AG08395 (cell line): ENCODE measurements at regions not wholly inside any gene's neighbourhood (a gene's known extent, or its start where the extent isn't known, plus 50 kb on each side); places are given as distances from the start of the nearest gene placed in this dataset.
A peak's percentile ranks its signal among the peaks of the same experiment; 100 is the strongest.
"Not testable (repeated sequence)": the region's sequence is repeated elsewhere in the genome, so short reads cannot be mapped to it uniquely, and the experiment has no call there.

Experiments used
- DNase-seq: peaks from one replicate; pipeline ENCODE4 v3.0.0; 2012; ENCODE audit warnings: mixed read lengths, low spot score

DNA sequence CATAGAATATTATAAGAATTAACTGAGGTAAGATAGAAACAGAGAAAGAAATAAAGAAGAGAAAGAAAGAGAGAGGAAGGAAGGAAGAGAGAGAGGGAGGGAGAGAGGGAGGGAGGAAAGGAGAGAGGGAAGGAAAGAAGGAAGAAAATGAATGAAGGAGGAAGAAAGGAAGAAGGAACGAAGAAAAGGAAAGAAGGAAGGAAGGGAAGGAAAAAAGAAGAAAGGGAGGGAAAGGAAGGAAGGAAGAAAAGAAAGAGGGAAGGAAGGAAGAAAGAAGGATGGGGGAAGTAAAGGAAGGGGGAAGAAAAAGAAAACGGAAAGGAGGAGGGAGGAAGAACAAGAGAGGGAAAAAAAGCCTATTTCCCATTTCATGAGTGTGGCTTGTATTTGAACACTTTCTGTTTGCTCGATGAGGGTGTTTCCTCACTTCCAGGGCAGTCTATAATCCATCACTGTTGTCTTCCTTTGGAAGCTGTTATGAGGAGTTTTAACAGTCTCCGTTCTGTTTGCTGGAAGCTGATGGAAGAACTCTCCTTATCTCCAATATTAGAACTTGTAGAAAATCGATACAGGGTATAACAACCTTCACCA is 402.4 kb downstream of the TMEM114 start:
- DNase-seq = no peak

DNA sequence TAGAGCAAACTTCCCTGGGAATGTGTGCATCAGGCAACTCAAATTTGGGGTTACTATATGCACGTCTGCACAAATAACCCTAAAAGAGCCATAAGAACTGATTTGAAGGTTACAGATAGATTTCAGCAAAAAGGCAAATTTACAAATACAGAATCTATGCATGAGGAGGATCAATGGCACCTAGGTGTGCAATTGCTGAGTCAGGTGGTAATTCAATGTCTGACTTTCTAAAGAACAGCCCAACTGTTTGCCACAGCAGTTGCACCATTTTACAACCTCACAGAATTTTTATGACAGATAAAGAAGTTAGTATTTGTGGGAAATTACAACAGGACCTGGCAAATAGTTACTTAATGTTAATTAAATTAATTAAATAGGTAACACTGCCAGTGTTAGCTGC is 405.5 kb downstream of the TMEM114 start:
- DNase-seq = no peak

DNA sequence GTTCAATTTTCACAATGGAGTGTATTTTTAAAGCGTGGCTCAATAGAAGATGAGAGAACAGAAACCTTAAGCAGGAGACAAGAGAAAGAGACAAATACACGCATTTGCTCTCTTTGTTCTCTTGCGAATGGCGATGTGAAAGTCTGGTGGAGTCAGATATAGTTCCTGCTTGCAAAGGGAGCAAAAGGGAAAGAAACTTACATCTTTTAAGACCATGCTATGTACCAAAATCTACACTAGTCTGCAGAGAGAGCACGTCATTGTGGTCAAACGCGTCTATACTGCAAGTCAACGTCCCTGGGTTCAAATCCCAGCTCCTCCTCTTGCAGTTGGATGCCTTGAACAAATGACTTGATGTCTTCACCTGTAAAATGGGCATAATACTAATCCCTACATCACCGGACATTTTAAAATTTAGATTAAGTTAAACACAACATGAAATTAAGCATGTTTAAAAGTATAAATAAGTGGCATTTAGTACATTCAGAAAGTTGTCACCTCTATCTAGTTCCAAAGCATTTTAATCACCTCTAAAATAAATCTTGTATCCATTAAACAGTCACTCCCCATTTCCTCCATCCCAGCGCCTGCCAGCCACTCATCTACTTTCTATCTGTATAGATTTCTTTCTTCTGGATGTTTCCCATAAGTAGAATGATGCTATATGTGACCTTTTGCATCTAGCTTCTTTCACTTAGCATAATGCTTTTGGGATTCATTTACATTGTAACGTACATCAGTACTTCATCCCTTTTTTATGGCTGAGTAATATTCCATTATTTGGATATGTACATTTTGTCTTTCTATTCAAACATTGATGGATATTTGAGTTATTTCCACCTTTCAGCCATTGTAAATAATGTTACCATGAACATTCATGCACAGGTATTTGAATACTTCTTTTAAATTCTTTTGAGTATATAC is 406.9 kb downstream of the TMEM114 start:
- no peak for DNase-seq

DNA sequence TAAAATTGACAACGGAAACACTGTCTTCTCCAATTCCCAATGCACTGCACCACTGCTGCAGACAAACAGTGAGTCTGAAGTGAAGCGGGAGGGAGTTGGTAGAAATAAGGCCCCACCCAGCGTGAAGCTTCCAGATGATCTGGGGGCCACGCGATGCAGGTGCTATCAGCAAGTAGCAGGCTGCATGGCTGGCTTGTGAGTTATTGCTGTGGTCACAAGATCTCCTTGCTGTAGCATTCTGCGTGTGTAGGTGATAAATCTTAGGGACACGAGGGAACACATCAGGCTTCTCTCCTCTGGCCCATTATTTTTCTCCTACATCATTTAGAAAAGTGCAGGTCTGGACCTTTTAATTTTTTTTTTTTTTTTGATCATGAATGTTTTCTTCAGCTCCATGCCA is 407.6 kb downstream of the TMEM114 start:
- no peak for DNase-seq

DNA sequence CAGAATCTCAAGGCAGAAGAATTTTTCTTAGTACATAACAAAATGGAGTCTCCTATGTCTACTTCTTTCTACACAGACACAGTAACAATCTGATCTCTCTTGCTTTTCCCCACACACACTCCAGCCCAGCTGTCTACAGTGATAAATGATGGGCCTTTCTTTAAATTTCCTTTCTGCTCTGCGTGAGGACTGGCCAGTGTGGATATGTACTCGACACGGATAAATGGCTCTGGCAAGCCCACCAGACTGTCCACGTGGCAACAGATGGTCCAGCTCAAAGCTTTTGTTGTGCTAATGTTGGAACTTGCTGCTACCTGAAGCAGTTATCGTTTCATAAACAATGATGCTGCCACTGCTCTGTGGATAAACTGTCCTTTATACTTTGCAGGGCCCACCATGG is 410.7 kb downstream of the TMEM114 start:
- DNase-seq = no peak

DNA sequence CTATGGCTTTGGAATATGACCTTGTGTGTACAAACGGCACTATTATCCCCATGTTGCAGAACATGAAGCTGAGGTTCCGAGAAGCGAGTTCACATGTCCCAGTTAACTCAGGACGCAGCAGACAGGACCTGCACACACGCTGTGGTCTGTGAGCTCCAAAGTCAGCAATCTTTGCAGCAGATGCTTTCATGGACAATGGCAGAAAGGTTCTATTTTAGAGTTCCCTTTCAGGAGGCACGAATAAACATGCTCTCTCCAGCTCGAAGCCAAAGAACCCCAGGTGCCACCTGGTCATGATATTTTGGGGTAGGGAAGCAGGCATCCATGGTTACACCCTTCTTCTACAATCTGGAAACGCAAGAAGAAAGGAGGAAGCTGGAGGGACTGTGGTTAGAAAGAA is 412.0 kb downstream of the TMEM114 start:
- DNase-seq = no peak

DNA sequence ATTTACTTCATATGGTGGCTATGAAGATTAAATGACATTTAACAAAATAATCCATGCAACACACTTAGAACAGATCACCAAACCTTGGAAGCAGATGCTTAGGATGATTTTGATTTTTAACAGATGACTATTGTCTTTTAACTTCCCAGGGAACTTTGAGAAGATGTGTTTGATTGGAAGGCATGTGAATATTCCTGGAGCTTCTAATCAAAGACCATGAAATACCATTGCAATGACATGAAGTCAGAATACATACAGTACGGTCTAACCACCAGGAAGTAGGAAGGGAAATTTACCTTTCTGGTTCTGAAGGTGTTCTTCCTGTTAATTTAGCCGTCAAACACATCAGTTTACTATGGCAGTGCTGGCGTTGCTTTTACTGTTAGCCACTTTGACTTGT is 414.9 kb downstream of the TMEM114 start:
- DNase-seq = no peak

DNA sequence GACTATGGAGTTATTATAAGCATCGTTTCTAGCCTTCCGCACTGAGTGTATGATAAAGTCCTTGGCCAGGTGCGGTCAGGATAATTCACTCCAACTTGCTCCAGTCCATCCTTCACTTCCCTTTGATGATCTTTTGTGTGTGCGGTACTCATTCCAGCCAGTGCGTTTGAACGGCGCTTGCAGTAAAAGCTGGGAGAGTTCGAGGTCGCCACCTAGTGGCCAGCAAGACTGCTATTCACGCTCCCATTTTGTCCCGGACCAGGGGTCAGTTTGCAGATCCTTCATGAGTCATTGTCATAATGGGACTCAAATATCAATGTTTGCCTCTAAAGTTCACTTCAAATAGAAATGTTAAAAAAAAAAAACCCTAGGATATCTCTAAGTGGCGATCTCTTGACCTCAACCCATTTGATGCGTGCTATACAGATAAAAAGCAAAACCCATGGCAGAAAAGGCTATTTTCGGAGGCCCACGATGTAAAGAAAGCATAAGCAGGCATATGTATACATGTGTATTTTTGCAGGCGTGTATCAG is 417.1 kb downstream of the TMEM114 start:
- DNase-seq = peak; percentile 33

DNA sequence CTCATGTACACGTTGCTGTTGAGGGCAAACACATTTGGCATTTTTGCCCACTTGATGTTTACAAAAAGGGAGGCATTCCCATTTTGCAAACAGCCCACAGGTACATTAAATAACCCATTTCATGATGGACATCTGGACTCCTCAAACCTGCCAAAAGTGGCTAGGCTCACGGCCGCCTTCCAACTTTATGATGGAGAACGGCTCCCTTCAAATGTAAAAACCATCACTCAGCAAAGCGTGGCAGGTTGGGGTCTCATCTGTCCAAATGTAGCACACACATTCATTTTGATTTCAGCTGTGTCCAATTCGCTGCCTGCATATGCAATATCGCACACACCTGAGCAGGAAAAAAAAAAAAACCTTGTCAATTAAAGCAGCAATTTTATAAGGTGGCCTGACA is 417.8 kb downstream of the TMEM114 start:
- no peak for DNase-seq

DNA sequence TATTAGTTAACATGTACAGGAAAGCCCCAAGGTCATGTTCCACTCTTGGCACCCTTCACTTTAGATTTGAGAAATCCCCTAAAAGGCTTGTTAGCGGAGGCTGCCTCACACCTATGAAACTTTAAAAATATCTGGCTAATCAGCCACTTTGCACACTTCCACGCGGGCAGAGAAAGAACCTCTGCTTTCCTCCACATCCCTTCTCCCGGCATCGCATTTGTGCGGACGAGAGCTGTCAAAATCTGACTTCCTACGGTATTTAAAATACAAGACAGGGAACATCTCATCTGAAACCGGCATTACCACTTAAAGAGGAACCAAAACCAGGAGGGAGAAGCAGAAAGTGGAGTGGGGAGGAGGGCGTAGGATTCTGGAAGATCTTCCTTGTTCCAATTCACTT is 422.3 kb downstream of the TMEM114 start:
- no peak for DNase-seq

DNA sequence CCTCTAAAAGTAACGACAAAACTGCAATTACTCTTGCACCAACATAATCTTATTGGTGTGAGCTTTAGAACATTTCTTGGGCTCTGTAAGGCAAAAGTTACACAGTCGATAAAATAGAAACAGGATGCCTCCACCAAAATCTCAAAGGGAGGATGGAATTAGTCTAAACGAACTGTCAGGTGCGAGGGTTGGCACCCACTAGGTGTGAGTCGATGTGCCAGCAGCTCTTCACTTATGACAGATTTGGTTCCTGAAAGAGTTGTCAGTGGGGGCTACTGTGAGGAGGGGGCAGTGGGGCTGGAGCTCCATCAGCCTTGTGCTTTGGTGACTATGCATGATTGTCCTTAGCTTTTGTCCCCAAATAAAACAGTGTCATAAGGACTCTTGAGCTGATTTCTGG is 422.9 kb downstream of the TMEM114 start:
- DNase-seq = no peak

DNA sequence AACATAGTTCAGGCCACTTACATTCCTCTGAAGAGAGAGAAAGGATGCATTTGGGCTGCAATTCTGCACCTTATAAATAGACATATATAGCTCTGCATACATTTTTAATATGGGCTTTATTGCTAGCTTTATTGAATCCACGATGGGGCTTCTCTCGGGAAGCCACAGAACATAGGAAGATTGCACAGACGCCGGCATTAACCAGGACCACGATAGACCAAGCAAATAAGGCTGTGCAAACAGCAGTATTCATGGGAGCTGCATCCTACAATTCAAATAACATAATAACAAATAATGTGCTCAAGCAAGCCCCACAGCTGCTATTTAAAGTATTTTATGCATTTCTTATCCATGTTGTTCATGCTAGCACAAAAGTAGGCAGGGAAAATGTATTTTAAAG is 432.3 kb downstream of the TMEM114 start:
- DNase-seq = no peak

DNA sequence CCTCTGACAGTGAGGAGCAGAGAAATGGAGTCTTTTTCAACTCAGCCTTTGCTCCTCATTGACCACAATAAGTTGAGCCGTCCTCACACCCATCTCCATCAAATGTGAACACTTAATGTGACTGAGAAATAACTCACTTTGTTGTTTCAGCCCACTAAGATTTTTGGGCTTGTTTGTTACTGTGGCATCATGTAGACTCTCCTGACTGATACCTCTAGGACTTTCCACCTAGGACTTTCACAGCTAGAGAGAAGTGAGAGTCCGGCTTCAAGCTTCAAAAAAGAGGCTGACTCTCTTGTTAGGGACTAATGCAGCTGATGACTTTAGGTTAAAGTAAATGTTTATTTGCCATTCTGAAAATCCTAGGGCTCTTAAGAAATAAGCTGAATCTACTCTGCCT is 435.0 kb downstream of the TMEM114 start:
- no peak for DNase-seq

DNA sequence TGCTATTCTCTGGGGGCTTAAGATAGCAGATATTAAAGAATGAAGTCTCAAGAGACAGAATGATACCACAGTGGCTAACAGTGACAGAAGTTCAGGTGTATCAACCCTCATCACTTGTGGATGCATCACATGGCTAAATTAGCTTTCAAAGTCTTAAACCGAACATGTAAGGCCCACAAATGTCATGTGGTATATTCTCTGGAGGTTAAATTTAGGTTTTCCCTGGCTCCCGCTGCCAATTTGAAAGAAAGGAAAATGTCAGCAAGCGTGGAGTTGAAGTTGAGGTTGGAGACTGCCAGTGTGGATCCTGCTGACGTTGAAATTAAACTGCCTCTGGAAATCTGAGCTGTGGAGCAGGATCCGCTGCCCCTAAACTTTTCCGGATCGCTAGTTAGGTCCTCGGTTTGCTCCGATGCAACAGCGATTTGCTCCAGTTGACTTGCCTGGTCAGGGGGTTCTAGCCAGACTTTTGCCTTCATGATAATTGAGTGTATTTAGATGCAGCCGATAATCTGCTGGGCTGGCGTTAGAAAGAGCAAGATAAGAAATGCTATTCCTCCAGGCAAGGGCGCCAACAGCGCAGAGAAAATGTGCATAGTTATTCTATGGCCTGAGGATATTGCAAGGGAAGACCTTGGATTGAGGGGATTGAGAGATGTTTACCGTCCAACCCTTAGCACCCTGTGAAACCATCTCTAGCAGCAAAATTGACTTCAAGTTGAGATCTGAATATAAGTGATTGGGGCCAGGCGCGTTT is 443.9 kb downstream of the TMEM114 start:
- DNase-seq = no peak

DNA sequence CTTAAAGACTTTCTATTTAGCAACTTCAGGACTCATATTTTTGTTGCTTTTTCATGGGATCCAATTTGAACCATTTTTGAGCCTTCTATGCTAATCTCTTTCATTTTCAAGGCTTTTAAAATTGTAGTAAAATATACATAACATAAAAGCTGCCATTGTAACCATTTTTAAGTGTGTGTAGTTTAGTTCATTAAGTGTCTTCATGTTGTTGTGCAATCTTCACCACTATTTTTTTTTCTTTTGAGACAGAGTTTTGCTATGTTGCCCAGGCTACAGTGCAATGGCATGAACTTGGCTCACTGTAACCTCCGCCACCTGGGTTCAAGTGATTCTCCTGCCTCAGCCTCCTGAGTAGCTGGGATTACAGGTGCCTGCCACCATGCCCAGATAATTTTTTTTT is 451.6 kb downstream of the TMEM114 start:
- no peak for DNase-seq

DNA sequence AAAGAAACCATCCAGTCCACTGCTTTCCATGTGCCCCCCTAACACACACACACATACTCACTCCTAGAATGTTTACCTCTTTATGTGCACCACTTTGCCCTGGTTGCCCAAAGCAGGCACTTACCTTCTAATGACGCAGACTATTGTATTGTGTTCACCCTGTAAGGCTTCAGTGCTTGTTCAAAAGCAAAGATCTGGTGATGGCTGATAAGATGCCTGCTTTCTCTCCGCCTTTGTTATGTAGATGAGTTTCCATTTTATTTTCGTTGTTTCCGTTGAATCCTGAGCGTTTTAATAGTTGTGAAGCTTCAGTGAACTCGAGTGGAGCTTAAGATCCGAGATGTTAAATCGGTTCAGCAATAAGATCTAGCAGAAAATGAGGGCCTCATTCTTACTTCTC is 452.7 kb downstream of the TMEM114 start:
- no peak for DNase-seq

DNA sequence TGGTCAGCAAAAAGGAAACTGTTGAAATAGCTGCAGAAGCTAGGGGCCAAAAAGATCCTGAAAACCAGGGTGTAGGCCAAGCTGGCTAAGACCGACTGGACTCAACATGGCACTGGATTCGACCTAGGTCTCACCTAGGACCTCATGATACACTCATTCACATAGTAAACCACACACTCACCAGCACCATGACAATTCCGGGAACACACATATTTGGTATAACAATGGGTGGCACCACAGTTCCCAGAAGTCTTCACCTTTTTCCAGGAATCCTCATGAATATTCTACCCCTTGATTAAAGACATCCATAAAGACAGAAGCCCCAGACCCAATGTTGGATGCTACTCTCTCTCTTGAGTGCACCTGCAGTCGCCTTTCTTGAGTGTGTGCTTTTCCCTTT is 460.1 kb downstream of the TMEM114 start:
- DNase-seq = no peak

DNA sequence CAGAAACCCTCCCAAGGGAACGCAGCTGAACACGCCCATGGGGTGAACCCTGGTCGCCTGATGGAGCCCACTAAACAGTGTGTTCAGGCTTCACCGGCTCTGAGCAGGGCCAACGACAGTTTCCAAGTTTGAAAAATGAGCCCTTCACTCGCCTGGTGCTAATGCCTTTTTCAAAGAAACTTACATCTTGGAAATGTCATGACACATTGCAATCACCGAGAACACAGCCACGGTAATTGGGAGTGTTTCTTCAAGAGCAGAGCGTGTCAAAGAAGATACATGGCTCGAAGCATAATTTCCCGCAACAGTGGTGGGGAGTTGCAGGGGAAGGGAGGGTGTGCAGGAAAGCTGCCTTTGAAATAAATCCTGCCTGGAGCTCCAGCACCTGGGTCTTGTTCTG is 463.2 kb downstream of the TMEM114 start:
- no peak for DNase-seq

DNA sequence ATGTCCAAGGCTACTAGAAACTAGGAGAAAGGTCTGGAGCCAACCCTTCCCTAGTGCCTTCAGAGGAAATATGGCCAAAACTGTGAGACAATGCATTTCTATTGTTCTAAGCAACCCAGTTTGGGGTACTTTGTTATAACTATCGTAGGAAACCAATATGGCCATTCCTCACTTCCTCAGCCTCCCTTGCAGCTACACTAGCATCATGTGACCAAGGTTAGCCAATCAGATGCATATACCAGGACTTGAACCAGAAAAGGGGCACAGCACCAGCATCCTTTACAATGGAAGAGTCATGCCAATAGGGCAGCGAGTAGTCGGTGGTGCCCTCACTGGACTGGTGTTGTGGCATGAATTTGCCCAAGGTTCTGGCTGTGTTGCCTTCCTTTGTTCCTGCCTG is 464.0 kb downstream of the TMEM114 start:
- no peak for DNase-seq

DNA sequence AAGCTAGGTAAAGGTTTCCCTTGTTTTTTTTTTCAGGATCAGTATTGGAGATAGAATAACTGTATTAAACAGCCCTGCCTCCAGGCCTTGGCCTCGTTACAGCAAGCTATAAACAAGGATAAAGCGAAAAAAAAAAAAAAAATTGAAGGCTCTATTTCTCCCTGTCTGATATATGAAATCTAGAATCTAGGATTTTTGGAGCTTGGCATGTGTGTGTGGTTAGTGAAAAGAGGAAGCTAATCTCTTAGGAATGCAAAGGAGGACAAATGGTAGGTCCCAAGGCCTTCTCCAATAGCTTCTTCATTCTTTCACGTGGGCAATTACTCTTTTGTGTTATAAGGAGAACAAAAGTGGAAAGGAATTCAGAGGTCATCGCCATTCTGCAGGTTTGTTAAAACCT is 470.3 kb downstream of the TMEM114 start:
- DNase-seq = no peak

DNA sequence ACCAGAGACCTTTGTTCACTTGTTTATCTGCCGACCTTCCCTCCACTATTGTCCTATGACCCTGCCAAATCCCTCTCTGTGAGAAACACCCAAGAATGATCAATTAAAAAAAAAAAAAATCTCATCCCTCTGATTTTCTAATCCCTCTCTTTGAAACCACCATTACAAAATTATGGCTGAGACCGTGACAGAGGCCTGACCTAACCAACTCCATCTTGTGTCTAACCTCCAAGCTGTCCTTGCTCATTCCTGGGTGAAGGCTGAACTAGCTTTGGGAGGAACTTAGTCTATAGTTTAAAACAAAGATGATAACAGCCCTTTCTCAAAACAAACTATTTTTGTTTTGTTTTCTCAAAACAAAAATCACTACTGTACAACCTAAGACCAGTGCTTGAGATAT is 474.5 kb downstream of the TMEM114 start:
- DNase-seq = no peak

DNA sequence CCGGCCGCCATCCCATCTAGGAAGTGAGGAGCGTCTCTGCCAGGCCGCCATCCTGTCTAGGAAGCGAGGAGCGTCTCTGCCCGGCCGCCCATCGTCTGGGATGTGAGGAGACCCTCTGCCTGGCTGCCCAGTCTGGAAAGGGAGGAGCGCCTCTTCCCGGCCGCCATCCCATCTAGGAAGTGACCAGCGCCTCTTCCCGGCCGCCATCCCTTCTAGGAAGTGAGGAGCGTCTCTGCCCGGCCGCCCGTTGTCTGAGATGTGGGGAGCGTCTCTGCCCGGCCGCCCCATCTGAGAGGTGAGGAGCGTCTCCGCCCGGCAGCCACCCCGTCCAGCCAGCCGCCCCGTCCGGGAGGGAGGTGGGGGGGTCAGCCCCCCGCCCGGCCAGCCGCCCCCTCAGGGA is 475.4 kb downstream of the TMEM114 start:
- not testable (repeated sequence) for DNase-seq

DNA sequence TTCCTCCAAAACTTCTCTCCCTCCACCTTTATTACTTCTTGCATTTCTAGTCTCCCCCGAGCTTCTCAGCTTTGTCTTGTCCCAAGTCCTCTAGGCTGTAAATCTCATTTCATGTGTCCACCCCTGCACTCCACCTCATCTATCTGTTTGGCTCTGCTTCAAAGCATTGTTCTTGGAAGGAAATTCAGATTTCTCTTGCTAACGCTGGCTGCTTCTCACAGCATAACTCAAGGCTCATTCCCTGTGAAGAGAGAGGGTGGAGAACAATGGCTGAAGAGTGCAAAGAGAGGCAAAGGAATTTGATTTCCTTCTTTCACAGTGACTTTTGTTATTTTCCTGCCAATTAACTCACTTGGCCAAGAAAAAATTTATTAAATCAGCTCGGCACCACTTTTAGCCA is 476.5 kb downstream of the TMEM114 start:
- DNase-seq = no peak
